PC-9 (cell line): ENCODE measurements at regions not wholly inside any gene's neighbourhood (a gene's known extent, or its start where the extent isn't known, plus 50 kb on each side); places are given as distances from the start of the nearest gene placed in this dataset.

ENCODE experiments used
- EZH2 ChIP-seq: fragments of 200-600 bp; sonication (generic); IDR thresholded peaks from 2 replicates; pipeline ENCODE4 v1.8.0; 2017; ENCODE audit warnings: antibody characterized with exemption, low read depth
- TF ChIP-seq, protein P1 (sequence below): fragments of 200-600 bp; sonication (generic); conservative IDR thresholded peaks from 2 replicates; pipeline ENCODE4 v1.6.1; 2017; ENCODE audit warnings: mixed run types, antibody characterized with exemption, mild to moderate bottlenecking, moderate library complexity

DNA sequence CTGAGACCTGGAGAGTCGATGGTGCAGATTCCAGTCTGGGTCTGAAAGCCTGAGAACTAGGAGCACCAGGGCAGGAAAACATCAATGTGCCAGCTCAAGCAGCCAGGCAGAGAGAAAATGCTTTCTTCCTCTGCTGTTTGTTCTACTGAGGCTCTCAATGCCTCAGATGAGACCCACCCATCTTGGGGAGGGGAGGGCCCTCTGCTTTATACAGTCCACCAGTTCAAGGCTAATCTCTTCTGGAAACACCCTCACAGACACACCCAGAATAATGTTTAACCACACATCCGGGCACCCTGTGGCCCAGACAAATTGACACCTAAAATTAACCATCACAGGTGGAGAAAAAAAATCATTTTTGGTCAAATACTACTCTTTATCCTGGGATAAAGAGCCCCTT lies 89.3 kb upstream of the SLC22A23 start:
- TF ChIP-seq, protein P1, sequence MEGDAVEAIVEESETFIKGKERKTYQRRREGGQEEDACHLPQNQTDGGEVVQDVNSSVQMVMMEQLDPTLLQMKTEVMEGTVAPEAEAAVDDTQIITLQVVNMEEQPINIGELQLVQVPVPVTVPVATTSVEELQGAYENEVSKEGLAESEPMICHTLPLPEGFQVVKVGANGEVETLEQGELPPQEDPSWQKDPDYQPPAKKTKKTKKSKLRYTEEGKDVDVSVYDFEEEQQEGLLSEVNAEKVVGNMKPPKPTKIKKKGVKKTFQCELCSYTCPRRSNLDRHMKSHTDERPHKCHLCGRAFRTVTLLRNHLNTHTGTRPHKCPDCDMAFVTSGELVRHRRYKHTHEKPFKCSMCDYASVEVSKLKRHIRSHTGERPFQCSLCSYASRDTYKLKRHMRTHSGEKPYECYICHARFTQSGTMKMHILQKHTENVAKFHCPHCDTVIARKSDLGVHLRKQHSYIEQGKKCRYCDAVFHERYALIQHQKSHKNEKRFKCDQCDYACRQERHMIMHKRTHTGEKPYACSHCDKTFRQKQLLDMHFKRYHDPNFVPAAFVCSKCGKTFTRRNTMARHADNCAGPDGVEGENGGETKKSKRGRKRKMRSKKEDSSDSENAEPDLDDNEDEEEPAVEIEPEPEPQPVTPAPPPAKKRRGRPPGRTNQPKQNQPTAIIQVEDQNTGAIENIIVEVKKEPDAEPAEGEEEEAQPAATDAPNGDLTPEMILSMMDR, result no peak
- no peak for TF ChIP-seq EZH2
